Loucy (cell line): ENCODE measurements at regions not wholly inside any gene's neighbourhood (a gene's known extent, or its start where the extent isn't known, plus 50 kb on each side); places are given as distances from the start of the nearest gene placed in this dataset.

Experiments used
- H2AFZ ChIP-seq: fragments of 200-600 bp; sonication (generic); 2 replicates; pipeline ENCODE4 v1.6.0; 2016; ENCODE audit warnings: antibody characterized with exemption, mild to moderate bottlenecking, low read length, moderate library complexity
- H3F3A ChIP-seq: fragments of 200-600 bp; 2 replicates; pipeline ENCODE4 v1.6.0; 2016; ENCODE audit warnings: antibody characterized with exemption, low read depth, mild to moderate bottlenecking
- H3K27me3 ChIP-seq: fragments of 200-600 bp; sonication (generic); 2 replicates; pipeline ENCODE4 v1.6.1; 2014; ENCODE audit warnings: low read length, mild to moderate bottlenecking; ENCODE audit not compliant: insufficient read depth, poor library complexity, severe bottlenecking
- H3K36me3 ChIP-seq: fragments of 200-600 bp; sonication (generic); 2 replicates; pipeline ENCODE4 v1.6.1; 2016; ENCODE audit warnings: low read length; ENCODE audit not compliant: insufficient read depth
- H3K4me1 ChIP-seq: fragments of 200-600 bp; sonication (generic); 2 replicates; pipeline ENCODE4 v1.5.1; 2014; ENCODE audit warnings: low read length, mild to moderate bottlenecking; ENCODE audit not compliant: insufficient read depth, poor library complexity, severe bottlenecking
- H3K4me2 ChIP-seq: fragments of 200-600 bp; sonication (generic); 2 replicates; pipeline ENCODE4 v1.6.0; 2014; ENCODE audit warnings: antibody characterized with exemption, low read length, low read depth, mild to moderate bottlenecking; ENCODE audit not compliant: poor library complexity, severe bottlenecking
- H3K4me3 ChIP-seq: fragments of 200-600 bp; sonication (generic); 2 replicates; pipeline ENCODE4 v1.5.1; 2014; ENCODE audit warnings: low read length, mild to moderate bottlenecking, mixed read lengths; ENCODE audit not compliant: poor library complexity, severe bottlenecking
- H3K79me2 ChIP-seq: fragments of 200-600 bp; sonication (generic); 2 replicates; pipeline ENCODE4 v1.6.1; 2014; ENCODE audit warnings: low read length; ENCODE audit not compliant: insufficient read depth
- H3K9ac ChIP-seq: fragments of 200-600 bp; sonication (generic); 2 replicates; pipeline ENCODE4 v1.6.0; 2014; ENCODE audit warnings: mild to moderate bottlenecking, low read depth, low read length, moderate library complexity; ENCODE audit not compliant: poor library complexity, severe bottlenecking
- H3K9me2 ChIP-seq: fragments of 200-600 bp; sonication (generic); replicated peaks from 2 replicates; pipeline ENCODE4 v1.6.1; 2016; ENCODE audit warnings: low read depth, low read length, mixed read lengths
- H3K9me3 ChIP-seq: fragments of 200-600 bp; sonication (generic); 2 replicates; pipeline ENCODE4 v1.6.1; 2014; ENCODE audit warnings: mild to moderate bottlenecking, antibody characterized with exemption, low read length, low read depth; ENCODE audit not compliant: insufficient read depth
- H4K20me1 ChIP-seq: fragments of 200-600 bp; sonication (generic); 2 replicates; pipeline ENCODE4 v1.6.0; 2014; ENCODE audit warnings: antibody characterized with exemption, low read length, mild to moderate bottlenecking; ENCODE audit not compliant: insufficient read depth, poor library complexity, severe bottlenecking
- EZH2phosphoT487 ChIP-seq: fragments of 200-600 bp; IDR thresholded peaks from 2 replicates; pipeline ENCODE4 v1.6.1; 2018; ENCODE audit warnings: antibody characterized with exemption, mild to moderate bottlenecking, moderate library complexity, borderline replicate concordance
- TF ChIP-seq, protein P1 (sequence below): fragments of 200-600 bp; sonication (generic); conservative IDR thresholded peaks from 2 replicates; pipeline ENCODE4 v1.5.1; 2014; ENCODE audit warnings: mild to moderate bottlenecking, antibody characterized with exemption, low read length

GRCh38 chr4:156495091-156495490 lies 476.5 kb downstream of the PDGFC start:
- Histone ChIP-seq H3K4me3 (no peak overlapping the region), H3K36me3 (no peaks in the 10 kb centered on the region), H3K4me2 (no peak overlapping the region), H3K9ac (no peak overlapping the region), H2AFZ (no peak overlapping the region), H3K27me3 (no peaks in the 10 kb centered on the region), H3K9me3 (no peaks in the 10 kb centered on the region), H3K4me1 (no peaks in the 10 kb centered on the region), H3F3A (no peaks in the 10 kb centered on the region), H3K9me2 (no peaks in the 10 kb centered on the region), H4K20me1 (no peaks in the 10 kb centered on the region), H3K79me2 (no peaks in the 10 kb centered on the region)
- TF ChIP-seq, protein P1, sequence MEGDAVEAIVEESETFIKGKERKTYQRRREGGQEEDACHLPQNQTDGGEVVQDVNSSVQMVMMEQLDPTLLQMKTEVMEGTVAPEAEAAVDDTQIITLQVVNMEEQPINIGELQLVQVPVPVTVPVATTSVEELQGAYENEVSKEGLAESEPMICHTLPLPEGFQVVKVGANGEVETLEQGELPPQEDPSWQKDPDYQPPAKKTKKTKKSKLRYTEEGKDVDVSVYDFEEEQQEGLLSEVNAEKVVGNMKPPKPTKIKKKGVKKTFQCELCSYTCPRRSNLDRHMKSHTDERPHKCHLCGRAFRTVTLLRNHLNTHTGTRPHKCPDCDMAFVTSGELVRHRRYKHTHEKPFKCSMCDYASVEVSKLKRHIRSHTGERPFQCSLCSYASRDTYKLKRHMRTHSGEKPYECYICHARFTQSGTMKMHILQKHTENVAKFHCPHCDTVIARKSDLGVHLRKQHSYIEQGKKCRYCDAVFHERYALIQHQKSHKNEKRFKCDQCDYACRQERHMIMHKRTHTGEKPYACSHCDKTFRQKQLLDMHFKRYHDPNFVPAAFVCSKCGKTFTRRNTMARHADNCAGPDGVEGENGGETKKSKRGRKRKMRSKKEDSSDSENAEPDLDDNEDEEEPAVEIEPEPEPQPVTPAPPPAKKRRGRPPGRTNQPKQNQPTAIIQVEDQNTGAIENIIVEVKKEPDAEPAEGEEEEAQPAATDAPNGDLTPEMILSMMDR, result no peak
- no peak for TF ChIP-seq EZH2phosphoT487

DNA sequence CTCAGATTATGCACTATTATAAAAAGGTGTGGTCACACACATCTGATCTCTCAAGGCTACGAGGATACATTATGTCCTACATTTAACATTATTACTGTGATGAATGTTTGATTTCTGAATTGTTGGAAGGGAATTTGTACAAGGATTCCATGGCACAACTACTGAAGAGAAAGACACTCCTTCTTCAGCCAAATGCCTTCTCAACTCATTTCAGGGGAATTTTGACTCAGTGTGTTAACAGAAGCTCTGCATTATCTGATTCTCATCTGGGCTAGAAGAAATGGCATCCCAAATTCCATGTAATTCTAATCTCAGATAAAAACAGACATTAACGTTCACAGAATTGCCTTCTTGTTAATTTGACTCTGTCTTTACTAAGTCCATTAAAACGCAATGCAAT lies 477.7 kb downstream of the PDGFC start:
- no peaks in the 10 kb centered on the region for H3K36me3 ChIP-seq
- no peaks in the 10 kb centered on the region for H3F3A ChIP-seq

DNA sequence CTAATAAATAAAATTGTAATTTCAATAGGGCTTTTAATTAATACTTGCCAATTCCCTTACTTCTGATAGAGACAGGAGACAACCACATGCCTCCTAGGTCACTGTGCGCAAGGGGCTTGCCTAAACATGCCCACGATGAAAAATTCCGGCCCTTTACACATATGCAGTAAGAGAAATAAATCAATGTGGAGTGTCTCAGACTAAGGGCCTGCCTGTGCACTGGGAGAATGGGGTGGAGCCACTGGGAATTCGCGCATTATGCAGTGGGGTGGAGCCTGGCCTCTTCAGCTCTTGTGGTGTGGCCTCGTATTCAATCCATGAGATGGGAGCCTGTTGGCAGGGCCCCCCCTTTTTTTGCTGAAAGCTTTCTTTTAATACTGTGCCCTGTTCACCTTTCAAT lies 484.5 kb downstream of the PDGFC start:
- Histone ChIP-seq H2AFZ (no peak overlapping the region), H3F3A (no peaks in the 10 kb centered on the region), H3K9me3 (no peaks in the 10 kb centered on the region), H3K36me3 (no peaks in the 10 kb centered on the region), H4K20me1 (no peaks in the 10 kb centered on the region), H3K4me1 (no peaks in the 10 kb centered on the region), H3K4me3 (no peak overlapping the region), H3K27me3 (no peaks in the 10 kb centered on the region), H3K79me2 (no peaks in the 10 kb centered on the region), H3K9me2 (no peaks in the 10 kb centered on the region), H3K9ac (no peak overlapping the region), H3K4me2 (no peak overlapping the region)
- no peak for TF ChIP-seq EZH2phosphoT487
- TF ChIP-seq, protein P1, result no peak

More for the DNA sequence above, 477.7 kb downstream of the PDGFC start:
- no peaks in the 10 kb centered on the region for H3K27me3 ChIP-seq
- TF ChIP-seq, protein P1, result no peak
- TF ChIP-seq EZH2phosphoT487, result no peak
- no peaks in the 10 kb centered on the region for H3K4me1 ChIP-seq
- no peak overlapping the region for H3K9ac ChIP-seq
- H2AFZ ChIP-seq, result no peak overlapping the region
- no peaks in the 10 kb centered on the region for H4K20me1 ChIP-seq
- no peaks in the 10 kb centered on the region for H3K9me2 ChIP-seq
- H3K9me3 ChIP-seq, result no peaks in the 10 kb centered on the region
- H3K4me2 ChIP-seq, result no peak overlapping the region
- no peaks in the 10 kb centered on the region for H3K79me2 ChIP-seq
- no peak overlapping the region for H3K4me3 ChIP-seq
